DND-41 (cell line): ENCODE measurements at regions not wholly inside any gene's neighbourhood (a gene's known extent, or its start where the extent isn't known, plus 50 kb on each side); places are given as distances from the start of the nearest gene placed in this dataset.

Experiments used
- CTCF ChIP-seq: IDR thresholded peaks from 2 replicates; pipeline ENCODE4 v1.5.1; 2012; ENCODE audit warnings: borderline replicate concordance, low read length, moderate library complexity, mild to moderate bottlenecking; ENCODE audit not compliant: poor library complexity, severe bottlenecking; ENCODE audit errors: extremely low read depth
- EZH2 ChIP-seq: IDR thresholded peaks from 3 replicates; pipeline ENCODE4 v1.6.1; 2012; ENCODE audit warnings: borderline replicate concordance, low read depth, mild to moderate bottlenecking, moderate library complexity, low read length, inconsistent platforms; ENCODE audit not compliant: severe bottlenecking

GRCh38 chr22:27580311-27580897, 221.2 kb downstream of the MN1 start:
- TF ChIP-seq CTCF, result no peak
- no peak for TF ChIP-seq EZH2
